Neuron (in vitro differentiated cells): ENCODE measurements at regions not wholly inside any gene's neighbourhood (a gene's known extent, or its start where the extent isn't known, plus 50 kb on each side); places are given as distances from the start of the nearest gene placed in this dataset.
A peak's percentile ranks its signal among the peaks of the same experiment; 100 is the strongest.

Experiments
- H2AFZ ChIP-seq: one replicate; pipeline ENCODE4 v1.6.1; 2013; ENCODE audit warnings: low read depth, mild to moderate bottlenecking, inconsistent platforms, low read length, moderate library complexity
- H3K27me3 ChIP-seq: one replicate; pipeline ENCODE4 v1.6.1; 2013; ENCODE audit warnings: low read length; ENCODE audit not compliant: insufficient read depth
- H3K36me3 ChIP-seq: one replicate; pipeline ENCODE4 v1.6.1; 2013; ENCODE audit warnings: low read length; ENCODE audit not compliant: insufficient read depth
- H3K4me1 ChIP-seq: one replicate; pipeline ENCODE4 v1.6.1; 2013; ENCODE audit warnings: low read length; ENCODE audit not compliant: insufficient read depth
- H3K4me3 ChIP-seq: 2 replicates; pipeline ENCODE4 v1.5.1; 2013; ENCODE audit warnings: mild to moderate bottlenecking, low read length, moderate library complexity
- H3K9me3 ChIP-seq: one replicate; pipeline ENCODE4 v1.6.1; 2013; ENCODE audit warnings: low read length

- H2AFZ ChIP-seq, result no peak overlapping the region
- H3K9me3 ChIP-seq, result no peaks in the 10 kb centered on the region
- H3K4me1 ChIP-seq, result peaks cover 15% of the 10 kb centered on the region
- H3K36me3 ChIP-seq, result no peaks in the 10 kb centered on the region
- H3K4me3 ChIP-seq, result no peak overlapping the region
- peaks cover 37% of the 10 kb centered on the region for H3K27me3 ChIP-seq
Observed at GRCh38 chr2:120461546-120462537, 115.9 kb downstream of the INHBB start.

DNA sequence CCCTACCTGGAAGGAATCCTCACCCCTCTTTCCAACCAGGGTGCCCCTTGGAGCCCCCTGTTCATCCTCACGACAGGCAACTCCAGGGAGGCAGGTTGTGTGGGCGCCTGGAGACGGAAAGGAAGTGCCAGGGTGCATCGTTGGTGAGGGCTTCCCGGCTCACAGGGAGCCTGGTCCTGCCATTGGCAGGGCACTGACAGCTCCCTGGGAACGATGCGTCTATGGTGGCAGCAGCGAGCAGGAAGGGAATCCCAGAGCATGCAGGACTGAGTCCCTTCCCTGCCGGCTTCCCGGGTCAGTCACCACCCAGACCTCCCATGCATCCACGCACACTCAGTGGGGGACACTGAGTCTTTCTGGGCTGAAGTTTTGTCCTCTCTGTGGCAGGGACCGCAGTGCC lies 117.6 kb downstream of the INHBB start:
- Histone ChIP-seq H3K9me3 (no peaks in the 10 kb centered on the region), H2AFZ (no peak overlapping the region), H3K27me3 (peaks cover 40% of the 10 kb centered on the region), H3K4me1 (peaks cover 21% of the 10 kb centered on the region), H3K36me3 (no peaks in the 10 kb centered on the region), H3K4me3 (no peak overlapping the region)

DNA sequence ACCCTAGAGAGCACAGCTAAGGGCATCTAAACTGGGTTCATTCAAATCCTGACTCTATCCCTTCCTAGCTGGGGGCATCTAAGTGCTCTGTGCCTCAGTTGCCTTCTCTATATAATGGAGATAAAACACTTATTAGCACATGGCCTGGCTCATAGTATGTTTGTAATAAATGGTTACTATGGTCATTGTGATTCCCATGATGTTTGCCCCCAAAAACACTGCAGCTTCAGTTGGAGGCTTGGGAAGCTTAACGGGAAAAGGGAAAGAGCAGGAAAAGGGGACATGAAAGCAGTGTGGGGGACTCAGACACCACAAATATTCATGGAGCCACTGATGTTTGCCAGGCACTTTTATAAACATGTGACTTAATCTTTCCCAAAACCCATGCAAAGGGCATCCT lies 118.1 kb downstream of the INHBB start:
- peaks cover 41% of the 10 kb centered on the region for H3K27me3 ChIP-seq
- H3K36me3 ChIP-seq, result no peaks in the 10 kb centered on the region
- no peak overlapping the region for H3K4me3 ChIP-seq
- H3K4me1 ChIP-seq, result peaks cover 21% of the 10 kb centered on the region
- no peak overlapping the region for H2AFZ ChIP-seq
- no peaks in the 10 kb centered on the region for H3K9me3 ChIP-seq

GRCh38 chr2:120464448-120464931 lies 118.6 kb downstream of the INHBB start:
- H3K36me3 ChIP-seq, result no peaks in the 10 kb centered on the region
- H3K27me3 ChIP-seq, result peaks cover 46% of the 10 kb centered on the region
- no peaks in the 10 kb centered on the region for H3K9me3 ChIP-seq
- H2AFZ ChIP-seq, result no peak overlapping the region
- H3K4me1 ChIP-seq, result peaks cover 21% of the 10 kb centered on the region
- no peak overlapping the region for H3K4me3 ChIP-seq

DNA sequence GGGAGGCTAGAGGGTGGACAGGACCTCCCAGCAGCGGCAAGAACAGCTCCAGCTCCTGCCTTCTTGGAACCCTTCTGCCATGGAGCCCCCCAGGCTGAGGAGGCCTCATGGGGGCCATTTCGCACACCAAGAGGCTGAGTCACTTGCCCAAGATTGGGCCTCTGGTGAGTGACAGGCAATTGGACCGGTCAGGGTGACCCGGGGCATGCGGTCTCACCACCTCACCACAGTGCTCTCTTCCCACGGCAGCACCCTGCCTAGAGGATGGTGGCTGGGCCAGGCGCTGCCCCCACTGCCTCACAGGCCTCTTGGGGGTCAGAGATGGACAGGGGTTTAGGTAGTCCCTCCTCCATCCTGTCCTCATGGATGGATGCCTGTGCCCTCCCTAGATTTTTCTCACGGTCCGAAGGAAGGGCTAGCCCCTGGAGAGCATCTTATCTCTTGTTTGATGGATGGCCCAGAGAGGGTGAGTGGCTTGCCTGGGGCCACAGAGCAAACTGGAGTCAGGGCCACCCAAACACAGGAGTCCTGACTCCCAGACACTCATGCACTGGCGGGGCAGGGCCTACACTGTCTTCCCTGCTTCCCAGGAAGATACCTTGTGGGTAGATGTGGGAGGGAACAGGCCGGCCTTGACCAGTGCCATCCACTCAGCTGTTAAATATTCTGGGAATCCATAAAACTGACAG lies 119.2 kb downstream of the INHBB start:
- H3K27me3 ChIP-seq, result peaks cover 49% of the 10 kb centered on the region
- no peak overlapping the region for H3K4me3 ChIP-seq
- H3K36me3 ChIP-seq, result no peaks in the 10 kb centered on the region
- peaks cover 21% of the 10 kb centered on the region for H3K4me1 ChIP-seq
- no peak overlapping the region for H2AFZ ChIP-seq
- no peaks in the 10 kb centered on the region for H3K9me3 ChIP-seq

DNA sequence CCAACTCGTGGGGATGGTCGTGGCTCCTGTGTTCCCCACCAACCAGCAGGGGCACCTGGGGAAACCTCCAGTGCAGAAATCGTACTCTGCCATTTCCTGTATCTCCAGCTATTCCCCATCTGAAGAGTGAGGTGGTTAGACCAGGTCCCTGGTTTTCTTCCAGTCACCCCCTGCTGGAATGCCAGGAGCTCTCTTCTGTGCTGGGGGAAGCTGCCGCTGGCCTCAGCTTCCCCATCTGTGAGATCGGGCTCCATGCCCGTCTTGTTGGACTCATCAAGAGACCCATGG lies 119.7 kb downstream of the INHBB start:
- H3K9me3 ChIP-seq, result no peaks in the 10 kb centered on the region
- H3K4me1 ChIP-seq, result peaks cover 21% of the 10 kb centered on the region
- peak overlapping the region; percentile 3 for H3K4me3 ChIP-seq
- H3K36me3 ChIP-seq, result no peaks in the 10 kb centered on the region
- no peak overlapping the region for H2AFZ ChIP-seq
- peaks cover 49% of the 10 kb centered on the region for H3K27me3 ChIP-seq

- Histone ChIP-seq H3K4me3 (peak overlapping the region; percentile 6), H3K36me3 (no peaks in the 10 kb centered on the region), H3K27me3 (peaks cover 51% of the 10 kb centered on the region), H3K9me3 (no peaks in the 10 kb centered on the region), H2AFZ (no peak overlapping the region), H3K4me1 (peaks cover 21% of the 10 kb centered on the region)
Observed at GRCh38 chr2:120465989-120466703, 120.2 kb downstream of the INHBB start.

- Histone ChIP-seq H3K36me3 (no peaks in the 10 kb centered on the region), H3K9me3 (no peaks in the 10 kb centered on the region), H3K27me3 (peaks cover 56% of the 10 kb centered on the region), H2AFZ (no peak overlapping the region), H3K4me1 (peaks cover 21% of the 10 kb centered on the region), H3K4me3 (peak overlapping the region; percentile 6)
Observed at GRCh38 chr2:120466704-120467054, 120.7 kb downstream of the INHBB start.

- peaks cover 21% of the 10 kb centered on the region for H3K4me1 ChIP-seq
- H3K27me3 ChIP-seq, result peaks cover 64% of the 10 kb centered on the region
- H3K9me3 ChIP-seq, result peaks cover 7% of the 10 kb centered on the region
- H2AFZ ChIP-seq, result no peak overlapping the region
- no peak overlapping the region for H3K4me3 ChIP-seq
- no peaks in the 10 kb centered on the region for H3K36me3 ChIP-seq
Observed at GRCh38 chr2:120468136-120468535, 122.2 kb downstream of the INHBB start.

DNA sequence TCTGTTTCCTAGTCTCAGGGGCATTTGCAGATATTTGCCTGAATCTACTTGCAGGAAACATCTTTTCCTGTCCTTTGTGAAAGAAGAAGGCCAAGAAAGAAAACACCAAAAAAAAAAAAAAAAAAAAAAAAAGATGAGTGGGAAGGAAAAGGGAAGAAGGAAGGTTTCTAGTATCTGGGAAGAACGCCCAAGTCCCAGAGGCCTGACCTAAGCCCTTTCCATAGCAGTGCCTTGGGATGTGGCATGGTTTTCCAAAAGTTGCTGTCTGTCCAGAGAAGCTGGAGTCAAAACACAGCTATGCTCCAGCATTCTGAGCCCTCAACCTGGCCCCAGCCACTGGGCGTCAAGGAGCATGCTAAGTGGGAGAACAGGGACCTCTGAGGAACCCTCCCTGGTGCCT lies 123.5 kb downstream of the INHBB start:
- peaks cover 21% of the 10 kb centered on the region for H3K4me1 ChIP-seq
- no peaks in the 10 kb centered on the region for H3K36me3 ChIP-seq
- no peak overlapping the region for H3K4me3 ChIP-seq
- peaks cover 54% of the 10 kb centered on the region for H3K27me3 ChIP-seq
- no peak overlapping the region for H2AFZ ChIP-seq
- H3K9me3 ChIP-seq, result peaks cover 7% of the 10 kb centered on the region

- Histone ChIP-seq H3K27me3 (peaks cover 46% of the 10 kb centered on the region), H3K9me3 (peaks cover 7% of the 10 kb centered on the region), H2AFZ (no peak overlapping the region), H3K4me1 (peaks cover 21% of the 10 kb centered on the region), H3K36me3 (no peaks in the 10 kb centered on the region), H3K4me3 (no peak overlapping the region)
Observed at GRCh38 chr2:120470041-120470965, 124.4 kb downstream of the INHBB start.

- peaks cover 7% of the 10 kb centered on the region for H3K9me3 ChIP-seq
- H3K4me3 ChIP-seq, result no peak overlapping the region
- H3K27me3 ChIP-seq, result peaks cover 46% of the 10 kb centered on the region
- H2AFZ ChIP-seq, result no peak overlapping the region
- peaks cover 12% of the 10 kb centered on the region for H3K4me1 ChIP-seq
- H3K36me3 ChIP-seq, result no peaks in the 10 kb centered on the region
Observed at GRCh38 chr2:120471166-120471565, 125.2 kb downstream of the INHBB start.
